Liver (tissue), 3 donors: ENCODE measurements at regions not wholly inside any gene's neighbourhood (a gene's known extent, or its start where the extent isn't known, plus 50 kb on each side); places are given as distances from the start of the nearest gene placed in this dataset.

Source experiments
- CTCF ChIP-seq: fragments of 150-350 bp; IDR thresholded peaks from 2 replicates; pipeline ENCODE4 v1.5.1; 2017; ENCODE audit warnings: improper control_type of control experiment, low read depth, low read length; ENCODE audit not compliant: missing input control
- JUND ChIP-seq, 2 donors: IDR thresholded peaks; 2 replicates each; pipeline ENCODE4 v1.6.1; 2016; ENCODE audit warnings: antibody characterized with exemption in 2 of 2
- RAD21 ChIP-seq, 2 donors: IDR thresholded peaks; 2 replicates each; pipeline ENCODE4 v1.6.1; 2016; ENCODE audit warnings: antibody characterized with exemption in 2 of 2, mild to moderate bottlenecking in 2 of 2
- RXRA ChIP-seq, 2 donors: IDR thresholded peaks; 2 replicates each; pipeline ENCODE4 v1.6.1; 2017 to 2018; ENCODE audit warnings: antibody characterized with exemption in 2 of 2, mild to moderate bottlenecking in 1 of 2
- donor health status: healthy.
- donor health status: healthy.

- TF ChIP-seq RXRA (IDR thresholded peaks at IDR 0.05), result no peak
- no peak for TF ChIP-seq CTCF
- no peak for TF ChIP-seq RAD21 (IDR thresholded peaks at IDR 0.05)
- TF ChIP-seq JUND (IDR thresholded peaks at IDR 0.05), result no peak
These were observed 57.1 kb upstream of the STX18 start for GRCh38 chr4:4598851-4599411.
